ENCODE measurements at regions not wholly inside any gene's neighbourhood (a gene's known extent, or its start where the extent isn't known, plus 50 kb on each side); places are given as distances from the start of the nearest gene placed in this dataset.

DNA sequence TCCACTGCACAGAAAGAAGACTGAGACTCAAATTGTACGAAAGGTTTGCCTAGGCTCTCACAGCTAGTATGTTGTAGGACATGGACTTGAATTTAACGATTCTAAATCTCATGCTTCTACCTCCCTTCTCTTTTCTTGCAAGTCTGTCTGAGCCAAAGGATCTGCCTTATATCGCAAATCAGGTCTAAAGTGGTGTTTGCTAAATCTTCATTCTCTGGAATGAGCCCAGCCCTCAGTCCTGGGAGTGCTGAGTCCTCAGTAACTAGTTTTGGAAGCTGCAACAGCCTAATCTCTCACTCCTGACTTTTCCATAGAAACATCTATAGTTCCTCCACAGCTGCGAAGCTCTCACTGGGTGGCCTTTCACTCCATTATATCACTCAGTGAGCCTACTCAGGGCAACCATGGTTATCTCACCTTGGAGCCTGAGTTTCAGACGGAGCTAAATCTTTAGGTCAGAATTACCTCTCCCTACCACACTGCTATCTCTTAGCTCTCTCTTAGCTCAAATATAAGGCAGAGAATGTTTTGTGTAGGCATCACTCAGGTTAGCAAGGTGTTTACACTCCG, 575.5 kb upstream of the C16orf82 start:
- Histone ChIP-seq H3K9me3 (ENCODE audit: severe bottlenecking) (no peaks in the 10 kb centered on the region), H3K4me1 (ENCODE audit: insufficient read depth, poor library complexity, severe bottlenecking) (no peaks in the 10 kb centered on the region), H3K36me3 (ENCODE audit: low read depth) (no peaks in the 10 kb centered on the region), H3K4me3 (ENCODE audit: severe bottlenecking) (no peak overlapping the region), H3K27me3 (ENCODE audit: insufficient read depth, poor library complexity, severe bottlenecking) (no peaks in the 10 kb centered on the region), H3K27ac (ENCODE audit: poor library complexity, severe bottlenecking) (no peak overlapping the region)
- no peak for TF ChIP-seq CTCF (IDR thresholded peaks at IDR 0.05; ENCODE audit: poor library complexity, severe bottlenecking)
- DNase-seq (ENCODE audit: low spot score) (no peak), ATAC-seq (ENCODE audit: low read depth) (no peak)

DNA sequence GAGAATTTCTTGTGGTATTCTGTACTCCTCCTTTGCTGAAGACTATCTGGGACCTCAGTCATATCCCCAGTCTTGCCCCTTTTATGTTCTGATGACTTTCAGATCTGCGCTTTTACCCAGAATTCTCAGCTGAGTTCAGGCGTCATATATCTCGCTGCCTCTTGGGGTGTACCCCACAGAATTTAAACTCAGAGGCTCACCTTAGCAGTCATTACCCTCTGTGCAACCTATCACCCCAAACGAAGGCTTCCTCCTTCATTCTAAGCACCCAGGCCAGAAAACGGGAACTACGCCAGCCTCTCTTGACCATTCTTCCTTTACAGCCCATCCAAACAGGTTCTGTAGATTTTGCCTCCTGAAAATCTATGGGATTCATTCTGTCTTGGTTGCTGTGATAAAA, 574.8 kb upstream of the C16orf82 start:
- Histone ChIP-seq H3K4me3 (ENCODE audit: severe bottlenecking) (no peak overlapping the region), H3K9me3 (ENCODE audit: severe bottlenecking) (no peaks in the 10 kb centered on the region), H3K36me3 (ENCODE audit: low read depth) (no peaks in the 10 kb centered on the region), H3K27ac (ENCODE audit: poor library complexity, severe bottlenecking) (no peak overlapping the region), H3K4me1 (ENCODE audit: insufficient read depth, poor library complexity, severe bottlenecking) (no peaks in the 10 kb centered on the region), H3K27me3 (ENCODE audit: insufficient read depth, poor library complexity, severe bottlenecking) (no peaks in the 10 kb centered on the region)
- no peak for DNase-seq (ENCODE audit: low spot score)
- ATAC-seq (ENCODE audit: low read depth) = no peak
- no peak for TF ChIP-seq CTCF (IDR thresholded peaks at IDR 0.05; ENCODE audit: poor library complexity, severe bottlenecking)

DNA sequence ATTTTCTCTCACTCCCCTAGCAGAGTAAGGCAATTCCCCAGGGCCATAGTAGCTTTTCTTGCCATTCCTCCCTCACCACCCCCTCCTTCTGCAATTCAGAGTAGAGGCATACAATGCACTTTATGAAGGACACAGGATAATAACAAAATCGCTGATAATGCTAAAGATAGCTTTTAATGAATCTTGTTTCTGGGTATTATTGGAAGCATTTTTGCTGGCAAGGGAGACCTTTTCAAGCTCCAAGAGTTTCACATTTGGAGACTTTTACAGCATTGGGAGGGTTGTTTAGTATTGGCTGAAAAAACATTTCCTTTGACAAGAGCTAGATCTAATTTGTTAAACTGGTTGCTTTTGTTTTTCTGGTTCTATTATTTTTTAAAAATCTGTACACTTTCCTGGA, 573.0 kb upstream of the C16orf82 start:
- Histone ChIP-seq H3K4me3 (ENCODE audit: severe bottlenecking) (no peak overlapping the region), H3K4me1 (ENCODE audit: insufficient read depth, poor library complexity, severe bottlenecking) (no peaks in the 10 kb centered on the region), H3K27ac (ENCODE audit: poor library complexity, severe bottlenecking) (no peak overlapping the region), H3K27me3 (ENCODE audit: insufficient read depth, poor library complexity, severe bottlenecking) (no peaks in the 10 kb centered on the region), H3K36me3 (ENCODE audit: low read depth) (no peaks in the 10 kb centered on the region), H3K9me3 (ENCODE audit: severe bottlenecking) (no peaks in the 10 kb centered on the region)
- no peak for DNase-seq (ENCODE audit: low spot score)
- no peak for TF ChIP-seq CTCF (IDR thresholded peaks at IDR 0.05; ENCODE audit: poor library complexity, severe bottlenecking)
- ATAC-seq (ENCODE audit: low read depth) = no peak

DNA sequence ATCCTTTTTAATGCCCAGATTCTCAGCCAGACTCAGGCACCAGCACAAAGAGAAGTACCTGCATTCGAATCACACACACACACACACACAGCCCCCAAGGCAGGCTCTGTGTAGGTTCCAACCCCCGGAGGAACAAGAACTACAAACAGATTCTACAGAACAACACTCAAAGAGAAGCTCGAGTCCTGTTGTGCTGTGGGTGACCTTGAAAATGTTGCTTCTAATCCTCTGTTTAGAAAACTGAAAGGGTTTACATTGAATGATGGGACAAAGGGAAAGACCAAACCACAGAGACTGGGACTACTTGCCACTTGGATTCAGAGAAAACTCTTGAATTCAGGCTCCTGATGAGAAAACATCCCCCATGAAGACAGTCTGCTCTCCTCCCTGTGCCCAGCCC, 568.8 kb upstream of the C16orf82 start:
- Histone ChIP-seq H3K9me3 (ENCODE audit: severe bottlenecking) (no peaks in the 10 kb centered on the region), H3K4me3 (ENCODE audit: severe bottlenecking) (no peak overlapping the region), H3K27me3 (ENCODE audit: insufficient read depth, poor library complexity, severe bottlenecking) (no peaks in the 10 kb centered on the region), H3K27ac (ENCODE audit: poor library complexity, severe bottlenecking) (no peak overlapping the region), H3K4me1 (ENCODE audit: insufficient read depth, poor library complexity, severe bottlenecking) (no peaks in the 10 kb centered on the region), H3K36me3 (ENCODE audit: low read depth) (no peaks in the 10 kb centered on the region)
- TF ChIP-seq CTCF (IDR thresholded peaks at IDR 0.05; ENCODE audit: poor library complexity, severe bottlenecking) = no peak
- no peak for ATAC-seq (ENCODE audit: low read depth)
- DNase-seq (ENCODE audit: low spot score) = no peak

DNA sequence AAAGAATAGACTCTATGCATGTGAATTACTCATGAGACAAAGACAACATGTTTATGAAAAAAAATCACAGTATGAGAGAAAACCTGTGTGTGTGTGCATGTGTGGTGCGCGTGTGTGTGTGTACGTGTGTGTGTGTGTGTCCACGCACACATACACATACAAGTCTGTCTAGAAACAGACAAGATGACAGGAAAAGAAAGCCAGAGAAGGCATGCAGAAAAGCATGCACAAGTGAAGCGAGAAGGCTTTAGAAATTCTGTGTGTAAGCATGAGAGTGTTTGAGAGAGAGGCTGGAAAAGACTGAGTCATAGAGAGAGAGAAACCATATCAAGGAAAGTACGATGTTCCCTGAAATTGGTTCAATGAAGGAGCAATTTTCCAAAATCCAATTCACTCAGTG, 566.4 kb upstream of the C16orf82 start:
- no peak for TF ChIP-seq CTCF (IDR thresholded peaks at IDR 0.05; ENCODE audit: poor library complexity, severe bottlenecking)
- no peaks in the 10 kb centered on the region for H3K4me1 ChIP-seq (ENCODE audit: insufficient read depth, poor library complexity, severe bottlenecking)
- no peaks in the 10 kb centered on the region for H3K36me3 ChIP-seq (ENCODE audit: low read depth)
- no peak overlapping the region for H3K27ac ChIP-seq (ENCODE audit: poor library complexity, severe bottlenecking)
- H3K27me3 ChIP-seq (ENCODE audit: insufficient read depth, poor library complexity, severe bottlenecking) = no peaks in the 10 kb centered on the region
- ATAC-seq (ENCODE audit: low read depth) (no peak), DNase-seq (ENCODE audit: low spot score) (no peak)
- no peaks in the 10 kb centered on the region for H3K9me3 ChIP-seq (ENCODE audit: severe bottlenecking)
- no peak overlapping the region for H3K4me3 ChIP-seq (ENCODE audit: severe bottlenecking)

Data from RWPE2 (cell line).